AG09319 (cell line): ENCODE measurements at regions not wholly inside any gene's neighbourhood (a gene's known extent, or its start where the extent isn't known, plus 50 kb on each side); places are given as distances from the start of the nearest gene placed in this dataset.

ENCODE experiments used
- DNase-seq: peaks from one replicate; pipeline ENCODE4 v3.0.0-alpha.2; 2010; ENCODE audit warnings: low read depth; ENCODE audit errors: extremely low read depth
- TF ChIP-seq, protein P1 (sequence below): IDR thresholded peaks from 2 replicates; pipeline ENCODE4 v1.5.1; 2011; ENCODE audit warnings: low read depth, mild to moderate bottlenecking, inconsistent platforms, low read length, moderate library complexity

DNA sequence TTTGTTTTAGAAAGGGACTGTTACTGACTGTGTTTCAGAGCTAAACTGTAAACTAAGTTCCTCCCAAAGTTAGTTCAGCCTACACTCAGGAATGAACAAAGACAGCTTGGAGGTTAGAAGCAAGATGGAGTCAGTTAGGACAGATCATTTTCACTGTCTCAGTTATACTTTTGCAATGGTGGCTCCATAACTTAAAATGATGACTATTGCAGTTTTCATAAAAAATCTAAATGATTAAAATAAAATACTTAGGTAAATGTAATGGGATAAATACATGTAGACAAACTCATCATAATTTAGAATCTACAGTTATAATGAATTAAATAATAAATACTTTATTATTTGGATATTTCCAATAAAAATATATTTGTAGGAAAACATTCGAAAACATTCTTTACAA is 590.6 kb downstream of the EPHA7 start:
- TF ChIP-seq, protein P1, sequence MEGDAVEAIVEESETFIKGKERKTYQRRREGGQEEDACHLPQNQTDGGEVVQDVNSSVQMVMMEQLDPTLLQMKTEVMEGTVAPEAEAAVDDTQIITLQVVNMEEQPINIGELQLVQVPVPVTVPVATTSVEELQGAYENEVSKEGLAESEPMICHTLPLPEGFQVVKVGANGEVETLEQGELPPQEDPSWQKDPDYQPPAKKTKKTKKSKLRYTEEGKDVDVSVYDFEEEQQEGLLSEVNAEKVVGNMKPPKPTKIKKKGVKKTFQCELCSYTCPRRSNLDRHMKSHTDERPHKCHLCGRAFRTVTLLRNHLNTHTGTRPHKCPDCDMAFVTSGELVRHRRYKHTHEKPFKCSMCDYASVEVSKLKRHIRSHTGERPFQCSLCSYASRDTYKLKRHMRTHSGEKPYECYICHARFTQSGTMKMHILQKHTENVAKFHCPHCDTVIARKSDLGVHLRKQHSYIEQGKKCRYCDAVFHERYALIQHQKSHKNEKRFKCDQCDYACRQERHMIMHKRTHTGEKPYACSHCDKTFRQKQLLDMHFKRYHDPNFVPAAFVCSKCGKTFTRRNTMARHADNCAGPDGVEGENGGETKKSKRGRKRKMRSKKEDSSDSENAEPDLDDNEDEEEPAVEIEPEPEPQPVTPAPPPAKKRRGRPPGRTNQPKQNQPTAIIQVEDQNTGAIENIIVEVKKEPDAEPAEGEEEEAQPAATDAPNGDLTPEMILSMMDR = no peak
- DNase-seq = no peak

DNA sequence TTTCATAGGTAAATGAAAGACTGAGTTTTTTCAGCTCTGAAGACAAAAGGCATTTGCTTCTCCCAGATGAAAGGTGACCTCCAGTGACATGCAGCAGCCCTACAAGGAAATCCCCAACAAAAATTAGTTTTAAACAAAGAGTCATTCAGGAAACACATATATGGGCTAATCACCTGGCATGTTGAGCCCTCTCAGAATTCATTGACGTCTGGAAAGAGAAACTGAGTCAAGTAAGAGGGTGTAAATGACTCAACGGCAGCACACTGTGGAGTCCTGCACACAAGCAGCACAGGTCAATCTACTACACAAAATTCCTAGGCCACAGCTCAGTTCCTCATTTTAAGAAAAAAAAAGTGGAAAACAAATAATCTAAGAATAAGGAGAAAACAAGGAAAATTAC is 592.3 kb downstream of the EPHA7 start:
- TF ChIP-seq, protein P1 = no peak
- DNase-seq = no peak

DNA sequence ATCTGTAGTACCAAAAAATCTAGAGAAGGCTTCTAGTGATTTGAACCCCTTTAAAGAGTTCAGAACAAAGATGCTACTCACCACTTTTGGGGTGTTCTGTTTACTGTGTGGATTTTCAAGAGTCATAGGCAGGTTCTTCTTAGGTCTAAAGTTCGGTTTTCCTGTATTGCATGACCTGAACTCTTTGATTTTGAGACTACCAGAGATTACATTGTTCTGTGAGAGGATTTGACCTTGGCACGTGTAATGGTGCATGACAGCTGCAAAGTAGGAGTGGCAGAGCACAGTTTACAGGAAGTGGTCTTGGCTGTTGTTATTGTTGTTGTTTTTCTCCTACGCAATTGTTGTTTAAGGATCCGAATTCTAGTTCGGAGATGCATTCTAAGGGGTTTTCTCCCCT is 592.7 kb downstream of the EPHA7 start:
- no peak for DNase-seq
- TF ChIP-seq, protein P1 = no peak

DNA sequence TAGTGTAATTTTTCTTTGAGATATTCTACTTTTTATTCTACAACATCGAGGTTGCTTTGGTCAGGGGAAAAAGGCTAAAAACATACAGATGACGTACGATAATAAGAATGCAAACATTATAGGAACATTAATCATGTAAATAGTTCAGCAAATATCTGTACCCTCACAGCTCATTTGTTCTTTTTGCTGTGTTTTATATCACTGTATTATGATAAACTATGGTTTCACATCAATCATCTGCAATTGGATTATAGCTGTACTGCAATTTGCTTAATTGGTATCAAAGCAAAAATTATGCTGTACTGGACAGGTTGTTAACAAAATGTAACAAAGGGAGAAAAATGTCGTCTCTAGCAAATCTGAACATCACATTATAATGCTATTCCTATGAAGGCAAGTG is 597.1 kb downstream of the EPHA7 start:
- TF ChIP-seq, protein P1 = no peak
- no peak for DNase-seq

DNA sequence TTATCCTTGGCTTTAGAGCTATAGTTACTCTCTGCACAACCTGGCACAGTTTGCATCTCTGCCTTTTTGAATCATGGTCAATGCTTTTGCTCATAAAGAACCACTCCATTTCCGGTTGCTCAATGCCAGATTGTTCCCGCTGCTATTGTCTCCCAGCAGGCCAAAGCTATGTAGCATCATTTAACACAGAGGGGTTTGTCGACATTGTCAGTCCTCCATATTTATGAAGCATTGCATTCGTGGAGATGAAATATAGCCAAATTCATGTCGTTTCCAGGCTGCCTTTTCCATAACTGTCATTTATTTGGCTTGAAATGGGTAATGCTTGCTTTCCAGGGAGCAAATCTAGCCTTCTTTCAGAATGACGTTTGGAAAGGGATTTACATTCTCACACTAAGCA is 598.8 kb downstream of the EPHA7 start:
- no peak for DNase-seq
- TF ChIP-seq, protein P1 = no peak

DNA sequence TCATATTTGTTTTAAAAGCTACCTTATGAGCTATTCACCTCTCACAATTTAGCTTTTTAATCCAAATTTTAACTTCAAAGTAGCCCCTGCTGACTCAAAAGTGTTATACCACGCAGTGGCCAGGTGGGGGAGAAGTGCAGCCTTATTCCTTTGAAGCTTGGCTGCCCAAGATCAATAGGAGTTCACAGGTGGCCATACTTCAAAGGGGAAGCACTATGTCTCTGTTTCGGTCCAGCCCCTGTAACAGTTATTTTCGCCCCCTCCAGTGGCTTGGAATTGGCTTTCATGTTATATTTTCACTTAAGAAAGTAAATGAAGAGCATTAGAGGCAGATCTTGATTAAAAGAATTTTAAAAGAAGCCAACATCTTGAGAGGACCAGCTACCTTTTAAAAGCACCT is 608.4 kb downstream of the EPHA7 start:
- no peak for DNase-seq
- TF ChIP-seq, protein P1 = no peak

DNA sequence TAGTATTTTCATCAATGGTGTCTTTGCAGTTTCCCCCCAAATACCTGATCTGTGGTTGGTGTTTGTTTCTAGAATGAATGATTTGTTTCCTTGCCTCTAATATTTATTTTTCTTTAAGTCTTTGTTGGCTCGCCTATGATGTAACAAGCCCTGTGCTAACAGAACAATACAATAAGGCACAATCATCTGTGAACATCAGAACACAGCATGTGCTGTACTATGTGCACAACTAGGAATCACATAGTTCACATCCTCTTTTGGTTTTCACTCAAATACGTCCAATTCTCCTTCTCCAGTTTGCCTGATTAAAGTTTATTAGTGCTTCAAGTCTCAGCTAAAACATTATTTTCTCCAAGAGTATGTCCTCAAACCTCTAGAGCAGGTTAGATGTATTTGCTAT is 613.1 kb downstream of the EPHA7 start:
- TF ChIP-seq, protein P1 = no peak
- no peak for DNase-seq
